C4-2B (cell line): ENCODE measurements at regions not wholly inside any gene's neighbourhood (a gene's known extent, or its start where the extent isn't known, plus 50 kb on each side); places are given as distances from the start of the nearest gene placed in this dataset.
"Not testable (repeated sequence)": the region's sequence is repeated elsewhere in the genome, so short reads cannot be mapped to it uniquely, and the experiment has no call there.

Experiments
- H3K27ac ChIP-seq: fragments of 450-650 bp; 2 replicates; pipeline ENCODE4 v1.5.1; 2017
- ZFX ChIP-seq: fragments of 450-650 bp; IDR thresholded peaks from 2 replicates; pipeline ENCODE4 v1.6.1; 2017
- TF ChIP-seq, protein P1 (sequence below): fragments of 450-650 bp; conservative IDR thresholded peaks from 2 replicates; pipeline ENCODE4 v1.5.1; 2017; ENCODE audit warnings: mild to moderate bottlenecking

GRCh38 chr18:22064581-22064980 lies 104.8 kb upstream of the GATA6 start:
- TF ChIP-seq, protein P1, sequence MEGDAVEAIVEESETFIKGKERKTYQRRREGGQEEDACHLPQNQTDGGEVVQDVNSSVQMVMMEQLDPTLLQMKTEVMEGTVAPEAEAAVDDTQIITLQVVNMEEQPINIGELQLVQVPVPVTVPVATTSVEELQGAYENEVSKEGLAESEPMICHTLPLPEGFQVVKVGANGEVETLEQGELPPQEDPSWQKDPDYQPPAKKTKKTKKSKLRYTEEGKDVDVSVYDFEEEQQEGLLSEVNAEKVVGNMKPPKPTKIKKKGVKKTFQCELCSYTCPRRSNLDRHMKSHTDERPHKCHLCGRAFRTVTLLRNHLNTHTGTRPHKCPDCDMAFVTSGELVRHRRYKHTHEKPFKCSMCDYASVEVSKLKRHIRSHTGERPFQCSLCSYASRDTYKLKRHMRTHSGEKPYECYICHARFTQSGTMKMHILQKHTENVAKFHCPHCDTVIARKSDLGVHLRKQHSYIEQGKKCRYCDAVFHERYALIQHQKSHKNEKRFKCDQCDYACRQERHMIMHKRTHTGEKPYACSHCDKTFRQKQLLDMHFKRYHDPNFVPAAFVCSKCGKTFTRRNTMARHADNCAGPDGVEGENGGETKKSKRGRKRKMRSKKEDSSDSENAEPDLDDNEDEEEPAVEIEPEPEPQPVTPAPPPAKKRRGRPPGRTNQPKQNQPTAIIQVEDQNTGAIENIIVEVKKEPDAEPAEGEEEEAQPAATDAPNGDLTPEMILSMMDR: no peak
- TF ChIP-seq ZFX: no peak

GRCh38 chr18:22065311-22065710 lies 104.1 kb upstream of the GATA6 start:
- TF ChIP-seq, protein P1: no peak
- no peak for TF ChIP-seq ZFX
- no peak overlapping the region for H3K27ac ChIP-seq

More at GRCh38 chr18:22064581-22064980, 104.8 kb upstream of the GATA6 start:
- no peak overlapping the region for H3K27ac ChIP-seq

GRCh38 chr18:22066083-22066485 lies 103.3 kb upstream of the GATA6 start:
- H3K27ac ChIP-seq: no peak overlapping the region
- no peak for TF ChIP-seq ZFX
- TF ChIP-seq, protein P1: no peak

GRCh38 chr18:22067109-22067508 lies 102.3 kb upstream of the GATA6 start:
- no peak for TF ChIP-seq ZFX
- TF ChIP-seq, protein P1: no peak
- H3K27ac ChIP-seq: no peak overlapping the region

DNA sequence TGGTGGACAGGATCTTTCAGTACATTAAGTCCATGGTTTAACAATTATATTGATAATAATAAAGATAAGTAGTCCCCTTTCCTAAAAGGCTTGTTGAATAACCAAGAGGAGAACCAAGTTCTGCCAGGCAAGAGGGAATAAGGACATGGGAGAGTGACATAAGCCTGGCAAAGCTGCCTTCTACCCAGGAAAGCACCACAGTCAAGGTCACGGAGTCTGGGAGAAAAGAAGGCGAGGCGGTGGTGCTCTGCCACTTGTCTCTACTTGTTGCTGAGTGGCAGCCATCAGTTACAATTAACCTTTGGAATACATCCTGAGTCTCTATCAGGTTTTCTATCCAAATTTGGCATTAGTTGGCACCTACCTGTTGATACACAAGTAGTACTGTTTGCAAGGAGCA lies 101.7 kb upstream of the GATA6 start:
- no peak for TF ChIP-seq ZFX
- TF ChIP-seq, protein P1: no peak
- H3K27ac ChIP-seq: no peak overlapping the region

GRCh38 chr18:22068784-22069183 lies 100.6 kb upstream of the GATA6 start:
- H3K27ac ChIP-seq: not testable (repeated sequence)

GRCh38 chr18:22069916-22070315 lies 99.5 kb upstream of the GATA6 start:
- no peak overlapping the region for H3K27ac ChIP-seq
- TF ChIP-seq ZFX: no peak
- TF ChIP-seq, protein P1: no peak

DNA sequence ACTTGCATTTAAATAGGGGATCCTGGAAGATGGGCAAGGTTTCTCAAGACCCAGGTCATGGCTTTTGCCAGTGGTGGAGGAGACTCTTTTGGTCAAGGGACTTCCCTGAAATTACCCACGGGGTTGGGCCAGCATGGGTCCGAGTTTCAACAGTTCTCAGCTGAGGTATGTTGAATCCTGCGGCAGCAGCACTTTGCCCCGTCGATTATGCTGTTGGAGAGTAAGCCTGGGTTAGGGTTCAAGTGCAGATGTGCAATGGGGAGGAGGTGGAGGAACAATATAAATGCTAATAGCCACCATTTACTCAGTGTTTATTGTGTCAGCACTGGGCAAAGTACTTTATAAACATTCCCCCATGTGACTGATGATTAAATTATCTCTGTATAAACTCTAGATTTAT lies 96.0 kb upstream of the GATA6 start:
- H3K27ac ChIP-seq: no peak overlapping the region
- TF ChIP-seq, protein P1: no peak
- TF ChIP-seq ZFX: no peak
